ENCODE measurements at regions not wholly inside any gene's neighbourhood (a gene's known extent, or its start where the extent isn't known, plus 50 kb on each side); places are given as distances from the start of the nearest gene placed in this dataset.

- no peak for DNase-seq (ENCODE audit: low read depth)
- H3K4me3 ChIP-seq (ENCODE audit: control insufficient read depth, low read depth, low read length) = no peak overlapping the region
Measured at GRCh38 chr16:66304151-66304550, 62.3 kb upstream of the CDH5 start.

GRCh38 chr16:66300501-66300900 is 66.0 kb upstream of the CDH5 start:
- no peak overlapping the region for H3K4me3 ChIP-seq (ENCODE audit: control insufficient read depth, low read depth, low read length)
- TF ChIP-seq CTCF (conservative IDR thresholded peaks at IDR 0.05; ENCODE audit: control insufficient read depth, insufficient read depth, low read depth, low read length) = no peak
- DNase-seq (ENCODE audit: low read depth) = no peak

More at GRCh38 chr16:66304151-66304550, 62.3 kb upstream of the CDH5 start:
- TF ChIP-seq CTCF (conservative IDR thresholded peaks at IDR 0.05; ENCODE audit: control insufficient read depth, insufficient read depth, low read depth, low read length) = no peak

- H3K4me3 ChIP-seq (ENCODE audit: control insufficient read depth, low read depth, low read length) = no peak overlapping the region
- no peak for DNase-seq (ENCODE audit: low read depth)
- no peak for TF ChIP-seq CTCF (conservative IDR thresholded peaks at IDR 0.05; ENCODE audit: control insufficient read depth, insufficient read depth, low read depth, low read length)
Measured at GRCh38 chr16:66300037-66300436, 66.5 kb upstream of the CDH5 start.

GRCh38 chr16:66299349-66299748 is 67.1 kb upstream of the CDH5 start:
- no peak for TF ChIP-seq CTCF (conservative IDR thresholded peaks at IDR 0.05; ENCODE audit: control insufficient read depth, insufficient read depth, low read depth, low read length)
- H3K4me3 ChIP-seq (ENCODE audit: control insufficient read depth, low read depth, low read length) = no peak overlapping the region
- no peak for DNase-seq (ENCODE audit: low read depth)

- no peak overlapping the region for H3K4me3 ChIP-seq (ENCODE audit: control insufficient read depth, low read depth, low read length)
- no peak for TF ChIP-seq CTCF (conservative IDR thresholded peaks at IDR 0.05; ENCODE audit: control insufficient read depth, insufficient read depth, low read depth, low read length)
- DNase-seq (ENCODE audit: low read depth) = no peak
Measured at GRCh38 chr16:66298571-66299120, 67.8 kb upstream of the CDH5 start.

- TF ChIP-seq CTCF (conservative IDR thresholded peaks at IDR 0.05; ENCODE audit: control insufficient read depth, insufficient read depth, low read depth, low read length) = no peak
- H3K4me3 ChIP-seq (ENCODE audit: control insufficient read depth, low read depth, low read length) = no peak overlapping the region
Measured at GRCh38 chr16:66298006-66298405, 68.5 kb upstream of the CDH5 start.

GRCh38 chr16:66296591-66296990 is 69.9 kb upstream of the CDH5 start:
- no peak for DNase-seq (ENCODE audit: low read depth)
- TF ChIP-seq CTCF (conservative IDR thresholded peaks at IDR 0.05; ENCODE audit: control insufficient read depth, insufficient read depth, low read depth, low read length) = no peak
- no peak overlapping the region for H3K4me3 ChIP-seq (ENCODE audit: control insufficient read depth, low read depth, low read length)

More at GRCh38 chr16:66298006-66298405, 68.5 kb upstream of the CDH5 start:
- no peak for DNase-seq (ENCODE audit: low read depth)

Data from fibroblast of mammary gland (primary cell).